Pancreas (tissue), 10 donors: ENCODE measurements at regions not wholly inside any gene's neighbourhood (a gene's known extent, or its start where the extent isn't known, plus 50 kb on each side); places are given as distances from the start of the nearest gene placed in this dataset.

Experiments used
- ATAC-seq, 4 donors: fragments of 200-7000 bp; cut with Tn5 transposase; one replicate each; pipeline versions ENCODE4 v1.8.0 to v1.9.1; 2020; ENCODE audit warnings: mild to moderate bottlenecking in 4 of 4, moderate library complexity in 4 of 4
- DNase-seq, 6 donors: peaks; one replicate each; pipeline ENCODE4 v3.0.0-alpha.2; 2020
- FAIRE-seq: peaks from 2 replicates; lab custom pipeline; 2012; peaks lifted over from hg19 to GRCh38; lab: Jason Lieb, UNC
- H3K27ac ChIP-seq, 4 donors: fragments of 200-600 bp; sonication (generic); 1 replicate in 3 of 4; 2 replicates in 1 of 4; pipeline versions ENCODE4 v1.5.0 to v1.8.0; 2020
- H3K27me3 ChIP-seq, 4 donors: fragments of 200-600 bp; one replicate each; pipeline ENCODE4 v1.8.0; 2021
- H3K36me3 ChIP-seq, 3 donors: fragments of 200-600 bp; sonication (generic) in 1 of 3; one replicate each; pipeline versions ENCODE4 v1.5.0 to v1.8.0; 2020 to 2021
- H3K4me1 ChIP-seq, 3 donors: fragments of 200-600 bp; one replicate each; pipeline ENCODE4 v1.8.0; 2021
- H3K4me3 ChIP-seq, 4 donors: fragments of 200-600 bp; sonication (generic) in 2 of 4; one replicate each; pipeline versions ENCODE4 v1.5.0 to v1.8.0; 2020 to 2021
- H3K9me3 ChIP-seq, 4 donors: fragments of 200-600 bp; one replicate each; pipeline ENCODE4 v1.8.0; 2021
- WGBS, 2 donors: extraction: QIAGEN DNeasy Blood & Tissue Kit; methylation state at CpG; one replicate each; pipeline ENCODE4 v1.1.7; 2013; 5-methylcytosine and 5-hydroxymethylcytosine counted together
- intact Hi-C, 3 donors: fragments of 100-400 bp; cut with DNase I; formaldehyde crosslinking; loops; one replicate each; pipeline versions ENCODE4 v1.11.1 to v1.14.2; 2022
- TF ChIP-seq, protein P1 (sequence below), 4 donors: fragments of 200-600 bp; sonication (generic) in 3 of 4; IDR thresholded peaks; one replicate each; pipeline versions ENCODE4 v1.5.0 to v1.8.0; 2021; ENCODE audit warnings: antibody characterized with exemption in 4 of 4
- donor health status: healthy with polysubstance abuse.
- donor health status: DM: no; HTN: no; CAD: no; lungs with moderate emphysema.
- donor health status: DM: no; HTN: no; CAD: no.
- donor health status: control.
- donor health status: control.
- donor health status: Bipolar disorder and iron deficiency.
- donor health status: DM: yes; HTN: yes; CAD: no.
- donor health status: DM: no; HTN: no; CAD: no.
- donor health status: DM: no; HTN: no; CAD: no.
- donor health status: DM: yes; HTN: yes; CAD: no.

DNA sequence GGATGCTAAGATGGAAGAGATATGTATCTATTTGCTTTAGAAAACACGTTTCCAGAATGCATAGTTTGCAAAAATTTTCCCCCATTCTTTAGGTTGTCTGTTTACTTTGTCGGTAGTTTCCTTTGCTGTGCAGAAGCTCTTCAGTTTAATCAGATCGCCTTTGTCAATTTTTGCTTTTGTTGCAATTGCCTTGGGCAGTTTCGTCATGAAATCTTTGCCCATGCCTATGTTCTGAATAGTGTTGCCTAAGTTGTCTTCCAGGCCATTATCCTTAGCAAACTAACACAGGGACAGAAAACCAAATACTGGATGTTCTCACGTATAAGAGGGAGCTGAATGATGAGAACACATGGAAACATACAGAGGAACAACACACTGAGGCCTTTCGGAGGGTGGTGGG, 454.2 kb upstream of the SLC35B3 start:
- Histone ChIP-seq H3K4me1 (no peaks in the 10 kb centered on the region), H3K9me3 (no peaks in the 10 kb centered on the region), H3K4me3 (no peak overlapping the region), H3K36me3 (no peaks in the 10 kb centered on the region), H3K27ac (no peak overlapping the region), H3K27me3 (no peaks in the 10 kb centered on the region)
- intact Hi-C loops, result no loop called here
- TF ChIP-seq, protein P1, sequence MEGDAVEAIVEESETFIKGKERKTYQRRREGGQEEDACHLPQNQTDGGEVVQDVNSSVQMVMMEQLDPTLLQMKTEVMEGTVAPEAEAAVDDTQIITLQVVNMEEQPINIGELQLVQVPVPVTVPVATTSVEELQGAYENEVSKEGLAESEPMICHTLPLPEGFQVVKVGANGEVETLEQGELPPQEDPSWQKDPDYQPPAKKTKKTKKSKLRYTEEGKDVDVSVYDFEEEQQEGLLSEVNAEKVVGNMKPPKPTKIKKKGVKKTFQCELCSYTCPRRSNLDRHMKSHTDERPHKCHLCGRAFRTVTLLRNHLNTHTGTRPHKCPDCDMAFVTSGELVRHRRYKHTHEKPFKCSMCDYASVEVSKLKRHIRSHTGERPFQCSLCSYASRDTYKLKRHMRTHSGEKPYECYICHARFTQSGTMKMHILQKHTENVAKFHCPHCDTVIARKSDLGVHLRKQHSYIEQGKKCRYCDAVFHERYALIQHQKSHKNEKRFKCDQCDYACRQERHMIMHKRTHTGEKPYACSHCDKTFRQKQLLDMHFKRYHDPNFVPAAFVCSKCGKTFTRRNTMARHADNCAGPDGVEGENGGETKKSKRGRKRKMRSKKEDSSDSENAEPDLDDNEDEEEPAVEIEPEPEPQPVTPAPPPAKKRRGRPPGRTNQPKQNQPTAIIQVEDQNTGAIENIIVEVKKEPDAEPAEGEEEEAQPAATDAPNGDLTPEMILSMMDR (IDR thresholded peaks at IDR 0.05), result no peak
- WGBS, 2 donors, result 50 to 54% methylated on average over 6 of the region's 6 CpGs
- no peak for DNase-seq
- no peak for ATAC-seq
- FAIRE-seq, result no peak

GRCh38 chr6:8888468-8888867, 453.1 kb upstream of the SLC35B3 start:
- no peaks in the 10 kb centered on the region for H3K9me3 ChIP-seq
- H3K27me3 ChIP-seq, result no peaks in the 10 kb centered on the region
- no peak for FAIRE-seq
- intact Hi-C loops, result no loop called here
- H3K4me3 ChIP-seq, result no peak overlapping the region
- H3K36me3 ChIP-seq, result no peaks in the 10 kb centered on the region
- peak in 1 of 4 donors; percentile 46 for ATAC-seq
- no peaks in the 10 kb centered on the region for H3K4me1 ChIP-seq
- TF ChIP-seq, protein P1 (IDR thresholded peaks at IDR 0.05), result peak in 2 of 4 donors; percentile 9 to 10
- no peak overlapping the region for H3K27ac ChIP-seq
- WGBS, 2 donors, result 56 to 61% methylated on average over 3 of the region's 3 CpGs
- no peak for DNase-seq

GRCh38 chr6:8881663-8882062, 446.3 kb upstream of the SLC35B3 start:
- Histone ChIP-seq H3K27me3 (no peaks in the 10 kb centered on the region), H3K27ac (no peak overlapping the region), H3K9me3 (no peaks in the 10 kb centered on the region), H3K4me1 (no peaks in the 10 kb centered on the region), H3K4me3 (no peak overlapping the region), H3K36me3 (no peaks in the 10 kb centered on the region)
- TF ChIP-seq, protein P1 (IDR thresholded peaks at IDR 0.05), result no peak
- DNase-seq, result no peak
- WGBS, 2 donors, result 0% methylated on average over 1 of the region's 1 CpG
- ATAC-seq, result no peak
- intact Hi-C loops, result no loop called here
- FAIRE-seq, result no peak

DNA sequence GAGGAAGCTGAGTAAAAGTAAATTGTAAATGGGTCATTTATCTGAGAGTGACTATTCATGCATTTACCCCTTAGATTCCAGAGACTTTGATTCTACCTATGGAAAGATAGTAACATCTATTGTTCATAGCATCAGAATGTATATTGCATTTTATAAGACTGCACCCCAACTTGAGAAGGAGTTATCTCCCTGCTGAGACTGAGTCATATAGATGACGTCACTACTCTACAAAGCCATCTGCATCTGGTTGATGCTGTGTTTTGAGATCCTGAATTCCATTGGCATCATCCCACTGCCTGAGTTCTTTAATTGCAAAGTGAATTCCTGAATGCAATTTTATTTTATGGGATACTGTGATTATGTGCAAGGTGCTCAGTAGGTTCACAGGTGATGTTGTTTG, 444.0 kb upstream of the SLC35B3 start:
- TF ChIP-seq, protein P1 (IDR thresholded peaks at IDR 0.05), result no peak
- no peaks in the 10 kb centered on the region for H3K4me1 ChIP-seq
- DNase-seq, result no peak
- no peak overlapping the region for H3K27ac ChIP-seq
- intact Hi-C loops, result no loop called here
- H3K9me3 ChIP-seq, result no peaks in the 10 kb centered on the region
- whole genome bisulfite sequencing, 2 donors, result 71 to 85% methylated on average over 1 of the region's 1 CpG
- no peak for ATAC-seq
- H3K36me3 ChIP-seq, result no peaks in the 10 kb centered on the region
- no peak overlapping the region for H3K4me3 ChIP-seq
- no peak for FAIRE-seq
- H3K27me3 ChIP-seq, result no peaks in the 10 kb centered on the region

GRCh38 chr6:8875986-8876385, 440.6 kb upstream of the SLC35B3 start:
- no peaks in the 10 kb centered on the region for H3K36me3 ChIP-seq
- TF ChIP-seq, protein P1 (IDR thresholded peaks at IDR 0.05), result no peak
- 72 to 86% methylated on average over 4 of the region's 4 CpGs for WGBS, 2 donors
- no peak for FAIRE-seq
- intact Hi-C loops, result no loop called here
- no peak for DNase-seq
- no peak for ATAC-seq
- H3K27ac ChIP-seq, result no peak overlapping the region
- H3K27me3 ChIP-seq, result no peaks in the 10 kb centered on the region
- H3K9me3 ChIP-seq, result no peaks in the 10 kb centered on the region
- H3K4me3 ChIP-seq, result no peak overlapping the region
- no peaks in the 10 kb centered on the region for H3K4me1 ChIP-seq
